ENCODE measurements at regions not wholly inside any gene's neighbourhood (a gene's known extent, or its start where the extent isn't known, plus 50 kb on each side); places are given as distances from the start of the nearest gene placed in this dataset.

GRCh38 chr15:67976506-67977073, 77.5 kb upstream of the PIAS1 start:
- Histone ChIP-seq H3K27me3 (ENCODE audit: insufficient read depth, low read length) (no peaks in the 10 kb centered on the region), H3K9ac (ENCODE audit: low read length) (no peak overlapping the region), H3K36me3 (ENCODE audit: insufficient read depth, low read length) (no peaks in the 10 kb centered on the region; the same call in 1 of the 2 replicates), H3K79me2 (ENCODE audit: insufficient read depth, low read length) (no peaks in the 10 kb centered on the region), H3F3A (ENCODE audit: insufficient read depth, low read length) (no peaks in the 10 kb centered on the region), H2AFZ (ENCODE audit: low read length) (no peak overlapping the region), H3K27ac (ENCODE audit: low read depth, low read length, poor library complexity, severe bottlenecking) (no peak overlapping the region), H3K4me2 (ENCODE audit: low read length) (no peak overlapping the region), H3K4me1 (ENCODE audit: insufficient read depth, low read length, severe bottlenecking) (no peaks in the 10 kb centered on the region), H3K4me3 (ENCODE audit: low read depth, low read length, poor library complexity, severe bottlenecking) (no peak overlapping the region), H3K9me3 (ENCODE audit: low read length) (0 out of 2 replicates have a peak, but pooled peaks cover 2% of the 10 kb centered on the region), H3K9me2 (ENCODE audit: low read depth, low read length) (no peaks in the 10 kb centered on the region), H4K20me1 (ENCODE audit: insufficient read depth, low read length) (no peaks in the 10 kb centered on the region)
- TF ChIP-seq CTCF (IDR thresholded peaks at IDR 0.05; ENCODE audit: low read length) = no peak

- Histone ChIP-seq H3F3A (ENCODE audit: insufficient read depth, low read length) (no peaks in the 10 kb centered on the region), H3K4me1 (ENCODE audit: insufficient read depth, low read length, severe bottlenecking) (no peaks in the 10 kb centered on the region), H3K9me2 (ENCODE audit: low read depth, low read length) (no peaks in the 10 kb centered on the region), H3K36me3 (ENCODE audit: insufficient read depth, low read length) (no peaks in the 10 kb centered on the region; the same call in 1 of the 2 replicates), H3K4me2 (ENCODE audit: low read length) (no peak overlapping the region), H2AFZ (ENCODE audit: low read length) (no peak overlapping the region), H3K27me3 (ENCODE audit: insufficient read depth, low read length) (no peaks in the 10 kb centered on the region), H3K4me3 (ENCODE audit: low read depth, low read length, poor library complexity, severe bottlenecking) (no peak overlapping the region), H3K9ac (ENCODE audit: low read length) (no peak overlapping the region), H3K79me2 (ENCODE audit: insufficient read depth, low read length) (no peaks in the 10 kb centered on the region), H4K20me1 (ENCODE audit: insufficient read depth, low read length) (no peaks in the 10 kb centered on the region), H3K9me3 (ENCODE audit: low read length) (0 out of 2 replicates have a peak, but pooled peaks cover 2% of the 10 kb centered on the region), H3K27ac (ENCODE audit: low read depth, low read length, poor library complexity, severe bottlenecking) (no peak overlapping the region)
- TF ChIP-seq EZH2 (IDR thresholded peaks at IDR 0.05; ENCODE audit: borderline replicate concordance, low read length) (no peak), CTCF (IDR thresholded peaks at IDR 0.05; ENCODE audit: low read length) (no peak)
Measured at GRCh38 chr15:67977414-67978089, 76.6 kb upstream of the PIAS1 start.

DNA sequence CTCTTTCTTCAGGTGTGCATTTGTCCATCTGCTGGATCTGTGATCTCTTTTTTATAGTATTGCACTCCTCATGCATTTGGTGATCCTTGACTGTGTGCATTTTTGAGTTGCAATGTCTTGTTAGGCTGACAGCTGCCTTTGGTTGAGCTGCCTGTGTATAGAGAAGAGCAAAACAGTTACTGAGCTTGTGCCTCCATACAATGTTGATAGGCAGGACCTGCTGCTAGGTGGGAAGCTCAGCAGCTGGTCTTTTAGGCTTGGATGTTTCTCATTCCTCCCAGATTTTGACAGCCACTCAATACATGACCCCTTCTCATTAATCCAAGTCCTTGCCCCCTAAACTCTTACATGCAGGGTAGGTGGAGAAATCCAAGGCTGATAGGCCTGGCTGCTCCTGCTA, 74.8 kb upstream of the PIAS1 start:
- Histone ChIP-seq H3K4me1 (ENCODE audit: insufficient read depth, low read length, severe bottlenecking) (no peaks in the 10 kb centered on the region), H3F3A (ENCODE audit: insufficient read depth, low read length) (no peaks in the 10 kb centered on the region), H3K4me2 (ENCODE audit: low read length) (no peak overlapping the region), H3K4me3 (ENCODE audit: low read depth, low read length, poor library complexity, severe bottlenecking) (no peak overlapping the region), H3K9ac (ENCODE audit: low read length) (no peak overlapping the region), H3K27me3 (ENCODE audit: insufficient read depth, low read length) (no peaks in the 10 kb centered on the region), H3K79me2 (ENCODE audit: insufficient read depth, low read length) (no peaks in the 10 kb centered on the region), H3K9me2 (ENCODE audit: low read depth, low read length) (no peaks in the 10 kb centered on the region), H2AFZ (ENCODE audit: low read length) (no peak overlapping the region), H4K20me1 (ENCODE audit: insufficient read depth, low read length) (no peaks in the 10 kb centered on the region), H3K9me3 (ENCODE audit: low read length) (0 out of 2 replicates have a peak, but pooled peaks cover 2% of the 10 kb centered on the region), H3K36me3 (ENCODE audit: insufficient read depth, low read length) (no peaks in the 10 kb centered on the region; the same call in 1 of the 2 replicates), H3K27ac (ENCODE audit: low read depth, low read length, poor library complexity, severe bottlenecking) (no peak overlapping the region)
- TF ChIP-seq CTCF (IDR thresholded peaks at IDR 0.05; ENCODE audit: low read length) (no peak), EZH2 (IDR thresholded peaks at IDR 0.05; ENCODE audit: borderline replicate concordance, low read length) (no peak)
